Neural crest cell (in vitro differentiated cells): ENCODE measurements at regions not wholly inside any gene's neighbourhood (a gene's known extent, or its start where the extent isn't known, plus 50 kb on each side); places are given as distances from the start of the nearest gene placed in this dataset.

Experiments used
- DNase-seq: peaks from one replicate; pipeline ENCODE4 v3.0.0; 2021; ENCODE audit warnings: low read depth, mixed read lengths, low spot score
- H3K27ac Mint-ChIP-seq: one replicate; pipeline ENCODE4 v1.8.0; 2021; ENCODE audit warnings: mild to moderate bottlenecking, mixed read lengths; ENCODE audit not compliant: unreplicated experiment
- H3K27me3 Mint-ChIP-seq: 2 replicates; pipeline ENCODE4 v1.8.0; 2021; ENCODE audit warnings: low read depth, mild to moderate bottlenecking, mixed read lengths
- H3K36me3 Mint-ChIP-seq: 2 replicates; pipeline ENCODE4 v1.8.0; 2021; ENCODE audit warnings: low read depth, mild to moderate bottlenecking, mixed read lengths
- H3K4me1 Mint-ChIP-seq: 2 replicates; pipeline ENCODE4 v1.8.0; 2021; ENCODE audit warnings: mixed read lengths
- H3K4me3 Mint-ChIP-seq: one replicate; pipeline ENCODE4 v1.8.0; 2021; ENCODE audit warnings: mild to moderate bottlenecking, mixed read lengths
- H3K9me3 Mint-ChIP-seq: 2 replicates; pipeline ENCODE4 v1.8.0; 2021; ENCODE audit warnings: mixed read lengths
- TF ChIP-seq, protein P1 (sequence below): fragments of 200-600 bp; sonication (generic); conservative IDR thresholded peaks from 2 replicates; pipeline ENCODE4 v1.5.0; 2021; ENCODE audit warnings: antibody characterized with exemption, mild to moderate bottlenecking

DNA sequence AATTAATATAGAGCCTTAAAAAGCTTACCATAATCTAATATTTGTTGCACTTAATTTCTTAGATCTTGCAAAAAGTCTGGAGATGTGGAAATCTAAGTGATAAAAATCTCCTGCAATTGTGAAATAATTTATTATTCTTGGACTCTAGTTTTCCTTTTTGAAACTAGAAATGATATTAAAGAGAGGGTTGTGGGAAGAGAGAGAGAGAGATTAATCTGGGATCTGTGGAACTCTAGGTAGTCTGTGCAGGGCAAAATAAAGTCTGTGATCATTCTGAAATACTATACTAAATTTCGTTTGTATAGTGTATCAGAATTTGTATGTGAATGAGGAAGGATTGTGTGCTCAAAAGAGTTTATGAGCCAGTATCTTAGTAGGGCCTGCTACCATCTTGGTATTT is 692.3 kb downstream of the RWDD3 start:
- Mint-ChIP-seq H3K36me3 (no peaks in the 10 kb centered on the region), H3K27ac (no peak overlapping the region), H3K4me1 (no peaks in the 10 kb centered on the region), H3K27me3 (no peaks in the 10 kb centered on the region), H3K4me3 (no peak overlapping the region), H3K9me3 (no peaks in the 10 kb centered on the region)
- DNase-seq: no peak
- TF ChIP-seq, protein P1, sequence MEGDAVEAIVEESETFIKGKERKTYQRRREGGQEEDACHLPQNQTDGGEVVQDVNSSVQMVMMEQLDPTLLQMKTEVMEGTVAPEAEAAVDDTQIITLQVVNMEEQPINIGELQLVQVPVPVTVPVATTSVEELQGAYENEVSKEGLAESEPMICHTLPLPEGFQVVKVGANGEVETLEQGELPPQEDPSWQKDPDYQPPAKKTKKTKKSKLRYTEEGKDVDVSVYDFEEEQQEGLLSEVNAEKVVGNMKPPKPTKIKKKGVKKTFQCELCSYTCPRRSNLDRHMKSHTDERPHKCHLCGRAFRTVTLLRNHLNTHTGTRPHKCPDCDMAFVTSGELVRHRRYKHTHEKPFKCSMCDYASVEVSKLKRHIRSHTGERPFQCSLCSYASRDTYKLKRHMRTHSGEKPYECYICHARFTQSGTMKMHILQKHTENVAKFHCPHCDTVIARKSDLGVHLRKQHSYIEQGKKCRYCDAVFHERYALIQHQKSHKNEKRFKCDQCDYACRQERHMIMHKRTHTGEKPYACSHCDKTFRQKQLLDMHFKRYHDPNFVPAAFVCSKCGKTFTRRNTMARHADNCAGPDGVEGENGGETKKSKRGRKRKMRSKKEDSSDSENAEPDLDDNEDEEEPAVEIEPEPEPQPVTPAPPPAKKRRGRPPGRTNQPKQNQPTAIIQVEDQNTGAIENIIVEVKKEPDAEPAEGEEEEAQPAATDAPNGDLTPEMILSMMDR: no peak

- no peak overlapping the region for H3K4me3 Mint-ChIP-seq
- H3K4me1 Mint-ChIP-seq: no peaks in the 10 kb centered on the region
- no peaks in the 10 kb centered on the region for H3K36me3 Mint-ChIP-seq
- no peak overlapping the region for H3K27ac Mint-ChIP-seq
- TF ChIP-seq, protein P1: no peak
- no peaks in the 10 kb centered on the region for H3K27me3 Mint-ChIP-seq
- H3K9me3 Mint-ChIP-seq: no peaks in the 10 kb centered on the region
- no peak for DNase-seq
These were observed 693.1 kb downstream of the RWDD3 start for GRCh38 chr1:95927061-95927460.

DNA sequence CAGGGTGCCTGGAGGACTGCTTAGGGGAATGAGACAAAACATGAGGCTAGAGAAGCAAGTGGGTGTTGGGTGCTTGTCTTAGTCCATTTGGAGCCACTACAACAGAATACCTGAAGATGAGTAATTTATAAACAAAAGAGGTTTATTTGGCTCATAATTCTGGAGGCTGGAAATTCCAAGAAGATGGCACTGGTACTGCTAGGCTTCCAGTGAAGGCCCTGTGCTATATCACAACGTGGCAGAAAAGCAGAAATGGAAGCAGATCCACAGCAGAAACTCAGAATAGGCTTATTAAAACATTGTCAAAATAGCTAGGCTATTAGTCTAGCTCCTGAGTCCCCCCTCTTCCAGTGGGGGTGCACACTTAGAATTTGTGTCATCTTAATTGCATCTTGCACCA is 701.7 kb downstream of the RWDD3 start:
- Mint-ChIP-seq H3K27me3 (no peaks in the 10 kb centered on the region), H3K4me1 (no peaks in the 10 kb centered on the region), H3K36me3 (no peaks in the 10 kb centered on the region), H3K27ac (no peak overlapping the region), H3K9me3 (no peaks in the 10 kb centered on the region), H3K4me3 (no peak overlapping the region)
- DNase-seq: no peak
- TF ChIP-seq, protein P1: no peak

DNA sequence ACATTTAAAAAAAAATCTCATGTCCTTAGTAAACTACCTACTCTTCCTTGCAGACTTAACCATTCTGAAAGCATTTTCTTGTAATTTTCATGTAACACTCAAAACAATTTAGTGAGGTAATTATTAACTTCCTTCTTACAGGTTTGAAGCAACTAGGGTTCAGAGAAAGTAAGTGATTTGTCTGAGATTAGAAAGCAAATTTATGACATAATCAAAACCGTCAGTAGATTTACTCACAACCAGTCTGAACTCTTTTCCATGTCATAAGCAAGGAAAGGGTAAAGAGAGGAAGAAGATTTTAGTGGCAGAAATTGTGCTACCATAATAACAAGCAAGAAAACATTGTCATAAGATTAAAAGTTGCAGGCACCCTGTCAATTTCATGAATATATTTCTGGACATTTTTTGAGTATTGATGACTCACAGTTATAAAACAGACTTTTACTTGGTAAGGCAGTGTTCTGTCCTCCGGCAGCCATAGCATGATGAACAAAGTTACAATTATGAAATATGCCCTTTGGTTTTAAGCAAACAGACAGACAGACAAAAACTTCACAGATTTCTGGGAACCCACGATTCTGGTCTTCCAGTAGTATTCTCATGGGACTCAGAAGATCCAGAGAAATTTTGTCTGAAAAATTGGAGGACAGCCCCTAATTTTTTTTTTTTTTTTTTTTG is 707.2 kb downstream of the RWDD3 start:
- Mint-ChIP-seq H3K9me3 (no peaks in the 10 kb centered on the region), H3K36me3 (no peaks in the 10 kb centered on the region), H3K27me3 (no peaks in the 10 kb centered on the region), H3K4me1 (no peaks in the 10 kb centered on the region), H3K4me3 (no peak overlapping the region), H3K27ac (no peak overlapping the region)
- DNase-seq: no peak
- TF ChIP-seq, protein P1: no peak

DNA sequence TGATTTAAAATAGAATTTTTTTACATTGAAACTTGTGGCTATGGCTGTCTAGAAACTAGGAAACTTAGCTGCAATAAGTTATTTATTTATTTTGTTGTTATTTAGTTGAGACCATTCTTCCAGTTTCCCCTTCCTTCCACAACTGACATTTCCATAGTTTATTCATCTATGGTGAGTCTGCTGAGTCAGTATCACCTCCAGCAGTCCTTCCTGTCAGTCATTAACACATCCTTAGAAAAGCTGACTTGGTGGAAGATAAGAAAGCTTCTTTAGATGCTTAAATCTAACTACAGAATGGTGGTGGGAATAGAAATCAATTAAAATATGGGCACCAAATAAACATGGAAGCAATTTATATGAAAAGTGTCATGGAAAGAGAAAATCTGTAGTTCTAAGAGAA is 714.0 kb downstream of the RWDD3 start:
- Mint-ChIP-seq H3K36me3 (no peaks in the 10 kb centered on the region), H3K4me3 (no peak overlapping the region), H3K4me1 (no peaks in the 10 kb centered on the region), H3K27me3 (no peaks in the 10 kb centered on the region), H3K9me3 (no peaks in the 10 kb centered on the region), H3K27ac (no peak overlapping the region)
- TF ChIP-seq, protein P1: no peak
- DNase-seq: no peak
